Suprapubic skin (tissue), 4 donors: ENCODE measurements at regions not wholly inside any gene's neighbourhood (a gene's known extent, or its start where the extent isn't known, plus 50 kb on each side); places are given as distances from the start of the nearest gene placed in this dataset.

Experiments
- DNase-seq, 2 donors: peaks; one replicate each; pipeline ENCODE4 v3.0.0-alpha.2; 2019; ENCODE audit warnings: low spot score in 2 of 2
- H3K27ac ChIP-seq: fragments of 200-600 bp; sonication (generic); one replicate; pipeline ENCODE4 v1.5.1; 2019
- H3K27me3 ChIP-seq: fragments of 200-600 bp; sonication (generic); one replicate; pipeline ENCODE4 v1.5.1; 2019
- H3K36me3 ChIP-seq: fragments of 200-600 bp; sonication (generic); one replicate; pipeline ENCODE4 v1.5.1; 2019
- H3K4me1 ChIP-seq: fragments of 200-600 bp; sonication (generic); one replicate; pipeline ENCODE4 v1.5.1; 2019
- H3K4me3 ChIP-seq: fragments of 200-600 bp; sonication (generic); one replicate; pipeline ENCODE4 v1.5.1; 2019; ENCODE audit warnings: mild to moderate bottlenecking
- H3K9me3 ChIP-seq: fragments of 200-600 bp; sonication (generic); one replicate; pipeline ENCODE4 v1.5.1; 2019
- CTCF ChIP-seq, 2 donors: fragments of 200-600 bp in 1 of 2; fragments of 450-650 bp in 1 of 2; sonication (generic) in 1 of 2; IDR thresholded peaks; one replicate each; pipeline ENCODE4 v1.5.1; 2016 to 2019; ENCODE audit warnings: antibody characterized with exemption in 2 of 2, mild to moderate bottlenecking in 1 of 2, moderate library complexity in 1 of 2
- EP300 ChIP-seq: sonication (generic); formaldehyde crosslinking; IDR thresholded peaks from one replicate; pipeline ENCODE4 v1.6.1; 2017; ENCODE audit warnings: antibody characterized with exemption
- POLR2A ChIP-seq, 2 donors: fragments of 450-650 bp; IDR thresholded peaks; one replicate each; pipeline ENCODE4 v1.6.1; 2017; ENCODE audit warnings: antibody characterized with exemption in 2 of 2, mild to moderate bottlenecking in 2 of 2, moderate library complexity in 2 of 2
- POLR2AphosphoS5 ChIP-seq, 3 donors: sonication (generic); formaldehyde crosslinking; IDR thresholded peaks; one replicate each; pipeline ENCODE4 v1.6.1; 2017; ENCODE audit warnings: antibody characterized with exemption in 3 of 3
- WGBS: methylation state at CpG from one replicate; pipeline ENCODE4 v1.1.5; 2018; 5-methylcytosine and 5-hydroxymethylcytosine counted together

- H3K36me3 ChIP-seq = no peaks in the 10 kb centered on the region
- WGBS = 68% methylated on average over 2 of the region's 2 CpGs
These were observed 126.1 kb downstream of the MAP3K21 start for GRCh38 chr1:233453433-233454200.

GRCh38 chr1:233459470-233459945 is 132.0 kb downstream of the MAP3K21 start:
- DNase-seq = no peak
- Histone ChIP-seq H3K36me3 (no peaks in the 10 kb centered on the region), H3K4me1 (no peaks in the 10 kb centered on the region), H3K4me3 (no peak overlapping the region), H3K27ac (no peak overlapping the region), H3K27me3 (no peaks in the 10 kb centered on the region), H3K9me3 (no peaks in the 10 kb centered on the region)
- 92% methylated on average over 1 of the region's 1 CpG for WGBS
- TF ChIP-seq EP300 = no peak
- TF ChIP-seq CTCF (IDR thresholded peaks at IDR 0.05) = no peak
- TF ChIP-seq POLR2AphosphoS5 (IDR thresholded peaks at IDR 0.05) = no peak
- no peak for TF ChIP-seq POLR2A (IDR thresholded peaks at IDR 0.05)

More at GRCh38 chr1:233453433-233454200, 126.1 kb downstream of the MAP3K21 start:
- Histone ChIP-seq H3K27ac (no peak overlapping the region), H3K4me3 (no peak overlapping the region), H3K4me1 (no peaks in the 10 kb centered on the region), H3K9me3 (no peaks in the 10 kb centered on the region), H3K27me3 (peaks cover 3% of the 10 kb centered on the region)
- TF ChIP-seq EP300 (no peak), POLR2AphosphoS5 (IDR thresholded peaks at IDR 0.05) (no peak), CTCF (IDR thresholded peaks at IDR 0.05) (no peak), POLR2A (IDR thresholded peaks at IDR 0.05) (no peak)
- DNase-seq = no peak

- H3K36me3 ChIP-seq = no peaks in the 10 kb centered on the region
- H3K27ac ChIP-seq = no peak overlapping the region
- H3K27me3 ChIP-seq = no peaks in the 10 kb centered on the region
- DNase-seq = no peak
- TF ChIP-seq POLR2A (IDR thresholded peaks at IDR 0.05) = no peak
- no peak for TF ChIP-seq POLR2AphosphoS5 (IDR thresholded peaks at IDR 0.05)
- no peak for TF ChIP-seq EP300
- TF ChIP-seq CTCF (IDR thresholded peaks at IDR 0.05) = no peak
- WGBS = 56% methylated on average over 5 of the region's 5 CpGs
- no peaks in the 10 kb centered on the region for H3K4me1 ChIP-seq
- no peaks in the 10 kb centered on the region for H3K9me3 ChIP-seq
- no peak overlapping the region for H3K4me3 ChIP-seq
These were observed 132.4 kb downstream of the MAP3K21 start for GRCh38 chr1:233459968-233460367.

- WGBS = 67% methylated on average over 4 of the region's 4 CpGs
- TF ChIP-seq POLR2A (IDR thresholded peaks at IDR 0.05) (no peak), POLR2AphosphoS5 (IDR thresholded peaks at IDR 0.05) (no peak), CTCF (IDR thresholded peaks at IDR 0.05) (no peak), EP300 (no peak)
- Histone ChIP-seq H3K27ac (no peak overlapping the region), H3K4me1 (no peaks in the 10 kb centered on the region), H3K27me3 (no peaks in the 10 kb centered on the region), H3K4me3 (no peak overlapping the region), H3K36me3 (no peaks in the 10 kb centered on the region), H3K9me3 (no peaks in the 10 kb centered on the region)
- no peak for DNase-seq
These were observed 133.2 kb downstream of the MAP3K21 start for GRCh38 chr1:233460692-233461091.

GRCh38 chr1:233461847-233462246 is 134.3 kb downstream of the MAP3K21 start:
- no peaks in the 10 kb centered on the region for H3K4me1 ChIP-seq
- DNase-seq = no peak
- no peak for TF ChIP-seq EP300
- TF ChIP-seq POLR2A (IDR thresholded peaks at IDR 0.05) = no peak
- no peak for TF ChIP-seq CTCF (IDR thresholded peaks at IDR 0.05)
- TF ChIP-seq POLR2AphosphoS5 (IDR thresholded peaks at IDR 0.05) = no peak
- H3K36me3 ChIP-seq = no peaks in the 10 kb centered on the region
- WGBS = 50% methylated on average over 1 of the region's 1 CpG
- H3K9me3 ChIP-seq = no peaks in the 10 kb centered on the region
- no peak overlapping the region for H3K27ac ChIP-seq
- H3K4me3 ChIP-seq = no peak overlapping the region
- H3K27me3 ChIP-seq = no peaks in the 10 kb centered on the region
